ENCODE measurements at regions not wholly inside any gene's neighbourhood (a gene's known extent, or its start where the extent isn't known, plus 50 kb on each side); places are given as distances from the start of the nearest gene placed in this dataset.
A peak's percentile ranks its signal among the peaks of the same experiment; 100 is the strongest.

DNA sequence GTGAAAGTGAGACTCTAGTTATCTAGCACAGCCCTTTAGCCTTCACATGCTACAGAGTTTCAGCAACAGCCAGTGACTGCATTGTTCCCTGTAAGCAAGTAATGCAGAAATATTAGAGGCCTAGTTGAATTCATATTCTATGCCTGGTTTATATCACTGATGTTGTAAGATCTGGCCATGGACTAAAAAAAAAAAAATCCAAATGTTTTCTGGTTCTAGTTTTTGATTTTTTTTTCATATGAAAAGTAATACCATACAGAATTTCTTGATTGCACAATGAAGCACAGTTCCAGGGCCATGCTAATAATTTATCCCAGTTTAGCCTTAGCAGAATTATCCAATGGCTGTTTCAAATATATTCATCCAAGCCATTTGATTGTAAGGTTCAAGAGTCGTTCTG, 341.5 kb upstream of the DDHD1 start:
- H3K4me3 ChIP-seq (replicated peaks in 1 of 2; ENCODE audit: low read depth in 2 of 2, low read length in 2 of 2): no peak overlapping the region
- DNase-seq (ENCODE audit: low read depth in 2 of 2): peak in 1 of 2 donors; percentile 3
- TF ChIP-seq, protein P1, sequence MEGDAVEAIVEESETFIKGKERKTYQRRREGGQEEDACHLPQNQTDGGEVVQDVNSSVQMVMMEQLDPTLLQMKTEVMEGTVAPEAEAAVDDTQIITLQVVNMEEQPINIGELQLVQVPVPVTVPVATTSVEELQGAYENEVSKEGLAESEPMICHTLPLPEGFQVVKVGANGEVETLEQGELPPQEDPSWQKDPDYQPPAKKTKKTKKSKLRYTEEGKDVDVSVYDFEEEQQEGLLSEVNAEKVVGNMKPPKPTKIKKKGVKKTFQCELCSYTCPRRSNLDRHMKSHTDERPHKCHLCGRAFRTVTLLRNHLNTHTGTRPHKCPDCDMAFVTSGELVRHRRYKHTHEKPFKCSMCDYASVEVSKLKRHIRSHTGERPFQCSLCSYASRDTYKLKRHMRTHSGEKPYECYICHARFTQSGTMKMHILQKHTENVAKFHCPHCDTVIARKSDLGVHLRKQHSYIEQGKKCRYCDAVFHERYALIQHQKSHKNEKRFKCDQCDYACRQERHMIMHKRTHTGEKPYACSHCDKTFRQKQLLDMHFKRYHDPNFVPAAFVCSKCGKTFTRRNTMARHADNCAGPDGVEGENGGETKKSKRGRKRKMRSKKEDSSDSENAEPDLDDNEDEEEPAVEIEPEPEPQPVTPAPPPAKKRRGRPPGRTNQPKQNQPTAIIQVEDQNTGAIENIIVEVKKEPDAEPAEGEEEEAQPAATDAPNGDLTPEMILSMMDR (IDR thresholded peaks at IDR 0.05; ENCODE audit: low read depth, low read length): no peak

DNA sequence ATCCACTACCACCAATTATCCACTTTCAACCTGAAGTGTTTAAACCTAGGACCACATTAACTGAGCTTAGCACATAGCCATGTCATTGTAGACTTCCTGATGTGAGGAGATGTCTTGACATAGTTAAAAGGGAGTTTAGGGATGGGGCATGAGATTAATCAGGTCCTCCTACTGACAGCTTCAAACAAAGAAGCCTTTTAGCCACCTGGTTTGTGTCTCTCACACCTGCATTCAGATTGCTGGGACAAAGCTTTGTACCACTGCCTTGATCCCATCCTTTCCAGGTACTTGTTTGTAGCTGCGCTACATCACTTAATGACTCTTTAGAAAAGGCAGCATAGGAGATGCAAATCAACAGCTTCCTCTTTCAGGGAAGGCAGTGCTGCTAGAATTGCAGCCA, 340.7 kb upstream of the DDHD1 start:
- DNase-seq (ENCODE audit: low read depth in 2 of 2): no peak
- TF ChIP-seq, protein P1 (IDR thresholded peaks at IDR 0.05; ENCODE audit: low read depth, low read length): no peak
- H3K4me3 ChIP-seq (replicated peaks in 1 of 2; ENCODE audit: low read depth in 2 of 2, low read length in 2 of 2): no peak overlapping the region

DNA sequence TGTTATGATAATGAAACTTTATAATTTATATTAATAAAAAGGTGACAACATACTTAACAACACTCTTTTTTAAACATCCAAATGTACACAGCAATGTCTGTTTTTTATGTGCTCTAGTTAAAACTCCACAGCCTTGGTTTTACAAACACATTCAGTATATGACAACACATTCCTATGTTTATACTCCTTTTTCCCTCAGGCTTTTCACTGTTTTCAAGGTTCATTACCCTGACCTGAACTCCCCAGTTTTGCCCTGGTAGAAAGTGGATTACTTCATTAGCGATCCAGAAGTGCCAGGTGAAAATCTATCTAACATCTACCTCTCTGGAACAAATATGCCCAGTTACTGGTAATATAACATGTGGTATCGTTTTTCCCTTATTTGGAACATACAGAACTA, 340.2 kb upstream of the DDHD1 start:
- no peak overlapping the region for H3K4me3 ChIP-seq (replicated peaks in 1 of 2; ENCODE audit: low read depth in 2 of 2, low read length in 2 of 2)
- no peak for DNase-seq (ENCODE audit: low read depth in 2 of 2)
- TF ChIP-seq, protein P1 (IDR thresholded peaks at IDR 0.05; ENCODE audit: low read depth, low read length): no peak

DNA sequence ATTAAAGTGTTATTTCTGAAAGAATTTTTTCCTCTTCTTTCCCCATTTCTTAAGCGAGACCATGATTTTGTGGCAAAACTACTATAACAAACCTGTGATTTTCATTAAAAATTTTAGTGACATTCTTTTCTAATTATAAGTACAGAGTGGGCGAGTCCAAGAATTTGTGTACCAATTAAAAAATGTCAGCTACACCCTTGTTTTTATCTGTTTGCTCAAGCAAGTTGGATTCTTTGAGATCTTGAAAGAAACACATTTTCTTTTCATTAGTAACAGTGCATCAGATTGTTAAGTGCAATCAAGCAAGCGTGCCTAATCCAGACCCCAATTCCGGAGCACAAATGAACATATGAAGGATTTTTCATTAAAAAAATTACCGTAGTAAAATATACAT, 338.8 kb upstream of the DDHD1 start:
- no peak for DNase-seq (ENCODE audit: low read depth in 2 of 2)
- TF ChIP-seq, protein P1 (IDR thresholded peaks at IDR 0.05; ENCODE audit: low read depth, low read length): no peak
- H3K4me3 ChIP-seq (replicated peaks in 1 of 2; ENCODE audit: low read depth in 2 of 2, low read length in 2 of 2): no peak overlapping the region

DNA sequence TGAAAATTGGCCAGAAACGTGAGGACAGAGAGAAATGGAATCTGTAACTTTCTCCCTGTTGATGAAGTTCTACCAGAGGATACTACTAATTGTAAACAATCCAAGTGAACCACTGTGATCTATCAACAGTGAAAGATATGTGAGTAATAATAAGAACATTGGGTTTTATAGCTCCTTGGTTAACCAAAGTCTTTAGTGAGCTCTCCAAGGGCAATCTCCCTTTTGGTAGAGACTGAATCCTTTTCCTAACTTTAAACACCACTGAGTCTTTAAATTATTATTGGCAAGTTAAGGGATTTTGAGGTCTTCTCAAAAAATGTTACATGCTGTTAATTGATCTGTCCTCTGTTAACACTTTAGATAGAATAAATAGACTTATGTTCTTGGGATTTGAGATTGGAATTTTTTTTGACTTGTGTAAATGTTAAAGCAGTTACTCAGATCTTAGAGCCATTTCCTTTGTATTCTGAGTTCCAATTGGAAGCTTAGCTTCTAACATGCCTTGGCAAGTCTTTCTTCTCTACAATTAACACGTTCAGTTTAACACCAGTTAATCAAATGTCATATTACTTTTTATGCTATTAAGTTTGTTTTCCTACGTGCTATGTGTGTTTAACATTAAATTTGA, 338.2 kb upstream of the DDHD1 start:
- TF ChIP-seq, protein P1 (IDR thresholded peaks at IDR 0.05; ENCODE audit: low read depth, low read length): no peak
- DNase-seq (ENCODE audit: low read depth in 2 of 2): peak in 1 of 2 donors; percentile 6
- H3K4me3 ChIP-seq (replicated peaks in 1 of 2; ENCODE audit: low read depth in 2 of 2, low read length in 2 of 2): no peak overlapping the region

DNA sequence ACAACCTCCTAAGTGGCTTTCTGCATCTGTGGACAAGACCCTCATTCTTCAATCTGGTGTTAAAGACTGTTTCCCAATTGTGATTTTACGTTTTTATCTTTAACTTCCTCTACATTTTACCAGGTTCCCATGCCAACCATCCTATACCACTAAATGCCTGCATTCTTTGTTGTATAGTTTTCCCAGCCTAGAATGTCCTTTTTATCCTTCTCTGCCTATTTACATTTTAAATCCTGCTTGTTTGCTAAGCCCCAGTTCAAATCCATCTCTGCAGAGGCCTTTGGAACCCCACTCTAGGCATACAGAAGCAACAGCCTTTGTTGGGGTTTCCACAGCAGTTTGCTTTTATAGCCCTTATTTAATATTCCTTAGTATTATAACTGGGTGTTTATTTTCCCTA, 325.1 kb upstream of the DDHD1 start:
- TF ChIP-seq, protein P1 (IDR thresholded peaks at IDR 0.05; ENCODE audit: low read depth, low read length): no peak

DNA sequence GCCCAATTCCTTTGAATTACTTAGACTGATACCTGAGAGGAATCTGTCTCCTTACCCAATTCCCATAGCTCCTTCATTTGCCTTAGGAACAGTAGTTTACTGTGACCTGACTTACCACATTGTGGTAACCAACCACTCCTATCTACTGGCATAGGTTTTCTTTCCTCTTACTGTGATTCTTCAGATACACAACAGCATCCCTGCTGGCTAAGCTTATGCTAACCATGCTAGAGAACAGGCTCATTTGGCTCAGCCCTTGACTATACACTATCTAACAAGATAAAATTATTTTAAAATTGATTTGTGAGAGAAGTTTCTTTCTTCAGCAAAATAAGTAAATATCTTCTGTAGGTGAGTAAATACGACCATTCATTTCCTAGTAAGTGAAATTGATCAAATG, 320.4 kb upstream of the DDHD1 start:
- TF ChIP-seq, protein P1 (IDR thresholded peaks at IDR 0.05; ENCODE audit: low read depth, low read length): no peak
- no peak for DNase-seq (ENCODE audit: low read depth in 2 of 2)
- H3K4me3 ChIP-seq (replicated peaks in 1 of 2; ENCODE audit: low read depth in 2 of 2, low read length in 2 of 2): no peak overlapping the region

More for the DNA sequence above, 325.1 kb upstream of the DDHD1 start:
- no peak overlapping the region for H3K4me3 ChIP-seq (replicated peaks in 1 of 2; ENCODE audit: low read depth in 2 of 2, low read length in 2 of 2)
- DNase-seq (ENCODE audit: low read depth in 2 of 2): no peak
